HepG2 (cell line): ENCODE measurements at regions not wholly inside any gene's neighbourhood (a gene's known extent, or its start where the extent isn't known, plus 50 kb on each side); places are given as distances from the start of the nearest gene placed in this dataset.

Experiments used
- ATAC-seq: fragments of 200-7000 bp; cut with Tn5 transposase; 3 replicates; pipeline ENCODE4 v1.9.1; 2020; ENCODE audit warnings: mild to moderate bottlenecking, moderate library complexity
- BruUV-seq: library from RNA; stranded (reverse); fragments of 400-500 nt; replicated peaks from 2 replicates; lab custom pipeline; 2021; lab: Mats Ljungman, UMichigan
- CTCF ChIA-PET: fragments of 300-600 bp; formaldehyde crosslinking; extraction: SDS; loops from one replicate; lab custom pipeline; 2021; ENCODE audit warnings: low total read pairs, inconsistent platforms, low intra/inter-chr PET ratio; lab: Yijun Ruan, JAX
- POLR2A ChIA-PET: fragments of 350-600 bp; sonication (Branson Sonifier 250); formaldehyde crosslinking; loops from one replicate; lab custom pipeline; 2020; ENCODE audit warnings: antibody characterized with exemption, inconsistent platforms; lab: Yijun Ruan, JAX
- DNase-seq: peaks from one replicate; pipeline ENCODE4 v3.0.0-alpha.2; 2015; ENCODE audit warnings: low spot score
- FAIRE-seq: peaks from 3 replicates; lab custom pipeline; 2011; peaks lifted over from hg19 to GRCh38; lab: Jason Lieb, UNC
- H2AFZ ChIP-seq: one replicate; pipeline ENCODE4 v1.6.1; 2011; ENCODE audit warnings: low read length, inconsistent platforms
- H3K27ac ChIP-seq: fragments of 300-600 bp; 3 replicates; pipeline ENCODE4 v1.8.0; 2011; ENCODE audit warnings: mixed run types, mild to moderate bottlenecking, mixed read lengths, low read length, inconsistent platforms; ENCODE audit not compliant: insufficient read depth; ENCODE audit errors: extremely low read length
- H3K27me3 ChIP-seq, 2 experiments: fragments of 200-600 bp in 1 of 2; 2 replicates in 1 of 2; 3 replicates in 1 of 2; pipeline versions ENCODE4 v1.6.0 to v1.8.0; 2011; ENCODE audit warnings: low read length in 2 of 2, mild to moderate bottlenecking in 2 of 2, moderate library complexity in 2 of 2, inconsistent platforms in 1 of 2; ENCODE audit not compliant: insufficient read depth in 2 of 2, control insufficient read depth in 1 of 2
- H3K36me3 ChIP-seq, 2 experiments: fragments of 200-600 bp in 1 of 2; replicated peaks in 1 of 2; 2 replicates in 1 of 2; 3 replicates in 1 of 2; pipeline versions ENCODE4 v1.5.1 to v1.8.0; 2011; ENCODE audit warnings: low read length in 2 of 2, inconsistent platforms in 1 of 2; ENCODE audit not compliant: insufficient read depth in 2 of 2, control insufficient read depth in 1 of 2
- H3K4me1 ChIP-seq: 2 replicates; pipeline ENCODE4 v1.5.1; 2012; ENCODE audit warnings: low read length, inconsistent platforms; ENCODE audit not compliant: insufficient read depth
- H3K4me2 ChIP-seq: 2 replicates; pipeline ENCODE4 v1.6.0; 2011; ENCODE audit warnings: low read depth, low read length, inconsistent platforms
- H3K4me3 ChIP-seq, 3 experiments: fragments of 200-600 bp in 1 of 3; sonication (generic), shearing (Covaris generic) in 1 of 3; replicated peaks in 1 of 3; 2 replicates each; pipeline ENCODE4 v1.5.1; 2011 to 2016; ENCODE audit warnings: low read length in 3 of 3, inconsistent platforms in 2 of 3, low read depth in 2 of 3, mild to moderate bottlenecking in 2 of 3, control low read depth in 1 of 3, mixed read lengths in 1 of 3; ENCODE audit not compliant: insufficient read depth in 1 of 3
- H3K79me2 ChIP-seq: one replicate; pipeline ENCODE4 v1.6.1; 2011; ENCODE audit warnings: low read length, inconsistent platforms; ENCODE audit not compliant: insufficient read depth
- H3K9ac ChIP-seq: 2 replicates; pipeline ENCODE4 v1.6.0; 2011; ENCODE audit warnings: mild to moderate bottlenecking, low read depth, low read length, inconsistent platforms; ENCODE audit not compliant: insufficient read depth
- H3K9me3 ChIP-seq: 2 replicates; pipeline ENCODE4 v1.5.1; 2012; ENCODE audit warnings: mild to moderate bottlenecking, low read length
- H4K20me1 ChIP-seq: 2 replicates; pipeline ENCODE4 v1.6.0; 2011; ENCODE audit warnings: inconsistent platforms, mild to moderate bottlenecking, low read length, moderate library complexity; ENCODE audit not compliant: insufficient read depth
- DNMT3B ChIP-seq: conservative IDR thresholded peaks from 2 replicates; pipeline ENCODE4 v1.6.1; 2016; ENCODE audit warnings: missing biosample characterization, control low read depth
- DRAP1 ChIP-seq: IDR thresholded peaks from 2 replicates; pipeline ENCODE4 v1.6.1; 2016; ENCODE audit warnings: missing genetic modification reagents, missing compliant biosample characterization
- E2F5 ChIP-seq: sonication (generic); formaldehyde crosslinking; conservative IDR thresholded peaks from 2 replicates; pipeline ENCODE4 v1.4.0; 2020; ENCODE audit warnings: missing genetic modification reagents
- GATAD1 ChIP-seq: IDR thresholded peaks from 2 replicates; pipeline ENCODE4 v1.6.1; 2016; ENCODE audit warnings: missing genetic modification reagents, missing compliant biosample characterization
- GLMP ChIP-seq: sonication (generic); formaldehyde crosslinking; IDR thresholded peaks from 2 replicates; pipeline ENCODE4 v1.9.0; 2021; ENCODE audit warnings: missing genetic modification reagents, mild to moderate bottlenecking, borderline replicate concordance
- MIER3 ChIP-seq: IDR thresholded peaks from 2 replicates; pipeline ENCODE4 v1.6.1; 2016; ENCODE audit warnings: missing compliant biosample characterization, borderline replicate concordance
- RFX3 ChIP-seq: IDR thresholded peaks from 2 replicates; pipeline ENCODE4 v1.6.1; 2016; ENCODE audit warnings: missing biosample characterization, missing genetic modification reagents
- SMAD1 ChIP-seq: sonication (generic); formaldehyde crosslinking; IDR thresholded peaks from 2 replicates; pipeline ENCODE4 v1.4.0; 2020; ENCODE audit warnings: missing genetic modification reagents, low read depth, mild to moderate bottlenecking, borderline replicate concordance
- ZNF18 ChIP-seq: sonication (generic); formaldehyde crosslinking; IDR thresholded peaks from 2 replicates; pipeline ENCODE4 v1.8.0; 2022; ENCODE audit warnings: mild to moderate bottlenecking, missing genetic modification reagents; ENCODE audit not compliant: insufficient replicate concordance
- ZNF230 ChIP-seq: sonication (generic); formaldehyde crosslinking; IDR thresholded peaks from 2 replicates; pipeline ENCODE4 v1.4.0; 2020; ENCODE audit warnings: mild to moderate bottlenecking, missing genetic modification reagents
- ZNF280D ChIP-seq: sonication (generic); formaldehyde crosslinking; IDR thresholded peaks from 2 replicates; pipeline ENCODE4 v1.5.1; 2020; ENCODE audit warnings: mild to moderate bottlenecking, missing genetic modification reagents
- ZNF580 ChIP-seq: IDR thresholded peaks from 2 replicates; pipeline ENCODE4 v1.6.1; 2016; ENCODE audit warnings: low read depth, borderline replicate concordance
- ZNF678 ChIP-seq: sonication (generic); formaldehyde crosslinking; IDR thresholded peaks from 2 replicates; pipeline ENCODE4 v1.4.0; 2020; ENCODE audit warnings: mild to moderate bottlenecking, missing genetic modification reagents
- ZNF703 ChIP-seq: sonication (generic); formaldehyde crosslinking; IDR thresholded peaks from 2 replicates; pipeline ENCODE4 v1.5.1; 2020; ENCODE audit warnings: missing genetic modification reagents, mild to moderate bottlenecking, moderate library complexity, borderline replicate concordance
- ZNF704 ChIP-seq: sonication (generic); formaldehyde crosslinking; IDR thresholded peaks from 2 replicates; pipeline ENCODE4 v1.8.1; 2023; ENCODE audit warnings: mild to moderate bottlenecking, inconsistent platforms, moderate library complexity, missing genetic modification reagents, borderline replicate concordance
- ZNF879 ChIP-seq: sonication (generic); formaldehyde crosslinking; IDR thresholded peaks from 2 replicates; pipeline ENCODE4 v1.8.1; 2023; ENCODE audit warnings: missing genetic modification reagents
- WGBS: methylation state at CpG from one replicate; pipeline ENCODE4 v1.1.6; 2017; ENCODE audit warnings: low lambda C conversion rate; 5-methylcytosine and 5-hydroxymethylcytosine counted together
- in situ Hi-C: cut with HindIII; loops from 2 replicates; pipeline ENCODE4 v1.10.0; 2017; ENCODE audit warnings: low pct_unique_long_range_greater_than_20kb; ENCODE audit not compliant: extremely low pct_ligation_motif_present
- intact Hi-C: fragments of 100-400 bp; cut with micrococcal nuclease; formaldehyde crosslinking; loops from one replicate; pipeline ENCODE4 v1.10.0; 2022; ENCODE audit not compliant: unreplicated experiment

GRCh38 chr4:134952775-134953174, 751.2 kb upstream of the PABPC4L start (continued):
- no peak for TF ChIP-seq E2F5
- no peak for TF ChIP-seq MIER3
- TF ChIP-seq ZNF280D (CRISPR knock-in tag) = no peak
- TF ChIP-seq DRAP1 (CRISPR knock-in tag) = no peak
- TF ChIP-seq ZNF703 (CRISPR knock-in tag) = no peak
- no peak for TF ChIP-seq ZNF678
- no peak for TF ChIP-seq ZNF18 (CRISPR knock-in tag)
- TF ChIP-seq, all 625 proteins: peak for 0

- Histone ChIP-seq H3K4me3 (no peak overlapping the region), H3K27ac (no peak overlapping the region), H3K9ac (no peak overlapping the region), H2AFZ (no peak overlapping the region), H3K27me3 (no peaks in the 10 kb centered on the region), H3K79me2 (no peaks in the 10 kb centered on the region), H4K20me1 (no peaks in the 10 kb centered on the region), H3K9me3 (no peaks in the 10 kb centered on the region), H3K36me3 (no peaks in the 10 kb centered on the region), H3K4me1 (no peaks in the 10 kb centered on the region), H3K4me2 (no peak overlapping the region)
- FAIRE-seq = no peak
- no peak for ATAC-seq
- DNase-seq = no peak
- in situ Hi-C loops = no loop called here
- POLR2A ChIA-PET = no interaction called here
- CTCF ChIA-PET = no interaction called here
- no TSS peak for BruUV-seq
- intact Hi-C loops = no loop called here
- WGBS = 57% methylated on average over 3 of the region's 13 CpGs
- TF ChIP-seq ZNF230 (CRISPR knock-in tag) = no peak
- TF ChIP-seq GATAD1 (CRISPR knock-in tag) = no peak
- TF ChIP-seq ZNF704 (CRISPR knock-in tag) = no peak
- no peak for TF ChIP-seq GLMP (CRISPR knock-in tag)
- TF ChIP-seq RFX3 (CRISPR knock-in tag) = no peak
- TF ChIP-seq ZNF580 = no peak
- TF ChIP-seq SMAD1 (CRISPR knock-in tag) = no peak
- TF ChIP-seq ZNF879 (CRISPR knock-in tag) = no peak
- TF ChIP-seq DNMT3B = no peak
These were observed 750.7 kb upstream of the PABPC4L start for GRCh38 chr4:134952305-134952704.
